Cerebellar cortex (tissue), 1 donor: ENCODE measurements at regions not wholly inside any gene's neighbourhood (a gene's known extent, or its start where the extent isn't known, plus 50 kb on each side); places are given as distances from the start of the nearest gene placed in this dataset.

Source experiments
- DNase-seq: peaks from one replicate; pipeline ENCODE4 v3.0.0-alpha.2; 2015; ENCODE audit warnings: low spot score

DNA sequence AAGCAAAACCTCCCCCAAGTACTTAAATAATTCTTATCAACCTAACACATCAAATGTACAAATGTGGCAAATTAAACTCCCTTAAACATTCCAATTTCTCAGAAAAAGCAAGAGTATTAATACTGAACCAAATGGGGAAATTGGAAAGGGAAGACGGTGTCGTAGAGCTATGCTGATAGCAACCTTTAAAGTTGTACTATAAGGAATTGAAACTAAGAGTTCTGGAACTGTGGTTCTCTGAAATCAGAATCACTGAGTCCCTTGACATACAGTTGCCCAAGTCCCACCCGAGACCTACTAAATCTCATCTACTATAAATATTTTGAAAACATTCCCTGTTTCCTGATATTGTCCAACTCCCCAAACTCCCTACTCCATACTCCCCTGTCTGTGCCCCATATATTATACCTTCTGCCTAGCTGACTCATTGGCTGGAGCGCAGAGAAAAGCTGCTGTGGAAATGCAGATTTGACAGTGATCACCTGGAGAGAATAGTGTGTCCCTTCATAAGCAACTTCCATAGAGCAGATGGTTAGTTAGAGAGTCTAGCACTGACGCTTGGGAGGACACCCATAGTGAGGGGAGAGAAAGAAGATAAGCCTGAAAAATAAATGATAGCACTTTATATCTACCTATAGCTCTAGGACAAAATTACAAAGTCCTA is 51.4 kb upstream of the ITM2B start:
- peak; percentile 90 for DNase-seq

DNA sequence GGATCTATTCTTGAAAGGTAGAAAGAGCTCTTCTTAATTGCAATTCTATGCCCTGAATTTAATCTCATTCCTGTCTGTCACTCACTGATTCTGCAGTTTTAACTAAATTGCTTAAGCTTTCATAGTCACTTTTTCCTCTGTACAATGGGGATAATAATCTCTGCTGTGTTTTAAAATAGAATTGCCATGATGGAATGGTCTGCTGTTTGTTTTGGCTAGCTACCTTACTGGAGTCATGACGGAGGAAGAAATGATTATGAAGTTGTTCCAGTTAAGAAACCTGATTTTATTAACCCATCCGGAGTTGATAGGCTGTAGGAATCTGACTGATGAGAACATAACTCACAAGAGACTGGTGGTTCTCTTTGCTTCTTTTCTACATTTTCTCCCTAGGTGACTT is 54.9 kb upstream of the ITM2B start:
- DNase-seq = no peak

DNA sequence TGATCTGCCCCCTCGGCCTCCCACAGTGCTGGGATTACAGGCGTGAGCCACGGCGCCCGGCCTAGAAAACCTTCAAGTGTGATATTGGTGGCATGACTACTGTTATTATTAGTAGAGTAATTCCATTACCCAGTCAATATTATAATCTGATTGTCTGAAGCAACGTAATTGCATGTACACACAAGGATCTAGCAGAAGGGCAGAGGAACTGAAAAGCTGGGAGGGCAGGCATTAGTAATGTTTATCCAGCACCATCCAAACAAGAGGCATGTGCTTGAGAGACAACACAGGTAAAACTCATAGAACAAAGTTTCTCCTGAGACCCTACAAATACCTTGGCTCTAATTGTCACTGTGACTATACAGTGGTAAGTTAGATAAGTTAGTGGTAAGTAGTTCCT is 56.2 kb upstream of the ITM2B start:
- DNase-seq = no peak

DNA sequence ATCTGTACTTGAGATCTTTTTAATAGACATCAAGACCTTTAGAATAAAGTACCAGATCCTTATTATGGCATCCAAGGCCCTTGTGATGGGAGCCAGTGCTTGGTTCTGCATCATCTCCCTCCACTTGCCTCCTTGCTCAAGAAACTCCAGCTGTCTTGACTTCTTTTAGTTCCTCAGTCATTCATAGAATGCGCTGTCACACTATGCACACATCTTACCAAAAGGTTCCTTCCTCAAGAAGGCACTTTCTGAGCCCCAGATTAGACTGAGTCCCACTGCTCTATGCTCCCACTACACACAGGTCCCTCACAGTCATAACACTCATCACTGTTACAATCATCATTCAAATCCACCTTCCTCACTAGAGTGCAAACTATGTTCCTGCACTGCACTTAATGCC is 57.8 kb upstream of the ITM2B start:
- DNase-seq = no peak

DNA sequence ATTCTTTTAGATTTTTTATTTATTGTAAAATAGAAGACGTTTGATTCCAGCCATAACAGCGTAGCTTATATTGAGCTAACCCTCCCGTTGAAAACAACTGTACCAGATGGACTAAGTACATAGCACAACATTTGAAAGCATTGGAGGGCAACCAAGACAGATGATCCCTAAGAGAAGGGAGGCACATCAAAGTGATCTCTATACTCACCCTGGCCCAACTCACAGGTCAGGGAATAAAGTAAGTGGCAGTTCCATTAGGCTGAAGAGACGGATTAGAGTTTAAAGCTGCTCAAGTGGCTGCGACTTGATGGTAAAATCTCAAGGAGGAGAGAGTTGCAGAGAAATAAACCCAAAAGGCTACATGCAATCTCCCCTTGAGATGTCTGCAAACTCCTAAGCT is 65.1 kb upstream of the ITM2B start:
- DNase-seq = no peak

DNA sequence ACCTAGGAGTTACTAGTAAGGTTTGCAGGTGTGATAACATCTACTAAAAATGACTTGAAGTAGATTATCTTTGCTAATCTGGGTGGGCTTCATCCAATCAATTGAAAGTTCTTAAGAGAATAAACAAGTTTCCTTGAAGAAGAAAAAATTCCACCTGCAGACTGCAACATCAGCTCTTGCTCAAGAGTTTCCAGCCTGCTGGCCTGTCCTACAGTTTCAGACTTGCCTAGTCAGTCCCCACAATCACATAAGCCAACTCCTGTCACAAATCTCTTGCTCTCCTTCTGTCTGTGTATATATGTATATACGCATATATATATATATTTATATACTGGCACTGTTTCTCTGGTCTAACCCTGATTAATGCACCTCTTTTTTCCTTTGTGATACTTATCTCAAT is 67.3 kb upstream of the ITM2B start:
- DNase-seq = no peak

DNA sequence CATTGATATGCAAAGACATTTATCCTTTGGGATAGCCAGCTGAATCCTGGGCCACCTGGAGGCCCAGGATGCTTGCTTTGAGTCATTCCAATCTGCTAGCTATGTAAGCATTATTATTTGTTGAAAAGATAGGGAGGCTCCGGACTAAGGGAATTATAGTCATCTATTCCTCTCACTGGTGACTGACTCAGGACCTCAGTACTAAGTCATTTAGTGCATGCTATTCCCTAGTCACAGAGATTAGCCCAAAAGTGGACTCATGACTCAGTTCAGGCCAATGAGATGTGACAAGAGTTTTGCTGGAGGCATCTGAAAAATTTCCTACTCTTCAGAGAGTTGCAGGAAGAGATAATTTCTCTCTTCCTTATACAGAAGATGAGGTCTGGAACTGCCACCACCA is 67.9 kb upstream of the ITM2B start:
- no peak for DNase-seq

DNA sequence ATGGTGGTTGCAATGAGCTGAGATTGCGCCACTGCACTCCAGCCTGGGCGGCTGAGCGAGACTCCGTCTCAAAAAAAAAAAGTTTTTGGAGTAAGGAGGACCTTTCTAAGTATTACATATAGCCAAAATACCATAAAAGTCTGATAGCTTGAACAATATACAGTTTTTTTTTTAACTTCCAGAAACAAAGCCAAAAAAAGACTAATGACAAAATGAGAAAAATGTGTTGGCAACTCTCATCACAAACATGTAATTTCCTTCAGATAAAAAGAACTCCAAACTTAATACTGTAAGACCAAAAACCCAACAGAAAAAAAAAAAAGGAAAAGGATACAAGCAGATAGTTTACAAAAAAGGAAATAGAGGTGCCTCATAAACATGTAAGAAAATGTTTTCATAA is 68.2 kb upstream of the MED4 start:
- DNase-seq = no peak

DNA sequence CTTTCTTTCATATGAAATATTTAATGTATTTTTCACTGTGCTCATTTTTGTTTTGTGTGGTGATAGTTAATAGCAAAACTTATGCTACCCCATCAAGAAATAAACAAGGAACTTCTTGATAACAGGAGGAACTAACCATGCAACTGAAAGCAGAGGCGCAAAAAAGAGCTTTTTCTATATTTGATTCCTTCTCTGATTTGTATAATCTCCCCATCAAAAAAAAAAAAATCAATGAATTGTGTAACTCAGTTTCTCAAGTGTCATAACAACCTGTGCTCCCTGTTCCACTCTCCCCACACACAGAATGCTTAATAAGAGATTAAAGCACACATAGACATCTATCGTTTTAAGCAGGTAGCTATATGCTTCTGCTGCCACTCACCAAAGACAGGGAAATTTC is 67.3 kb upstream of the MED4 start:
- no peak for DNase-seq

DNA sequence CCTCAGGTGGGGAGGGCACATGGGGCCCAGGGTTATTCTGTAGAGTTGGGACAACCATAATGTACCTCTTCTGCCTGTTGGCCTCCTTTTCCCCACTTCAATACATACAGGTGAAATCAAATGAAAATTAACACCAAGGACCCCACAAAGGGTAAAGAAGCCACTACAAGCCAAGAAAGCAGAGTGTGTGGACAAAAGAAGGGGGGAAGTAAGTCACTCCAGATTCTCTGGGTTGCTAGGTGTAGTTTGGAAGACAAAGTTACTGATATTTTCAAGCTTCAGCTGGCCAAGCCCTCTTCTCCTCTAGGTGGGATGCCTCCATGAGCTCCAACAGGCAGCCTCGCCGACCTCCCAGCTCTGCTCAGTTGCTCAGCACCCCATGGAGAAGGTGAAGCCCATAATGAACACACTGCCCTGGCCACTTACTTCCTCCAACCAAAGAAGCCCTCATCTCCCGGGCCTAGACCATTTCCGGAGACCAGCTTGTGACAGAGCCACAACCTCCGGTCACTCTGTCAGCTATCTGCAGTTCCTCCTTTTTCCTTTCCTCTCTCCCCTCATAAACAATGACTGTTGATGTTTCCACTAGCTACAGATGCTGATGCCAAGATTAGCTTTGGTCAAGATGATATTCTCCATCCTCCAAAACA is 66.8 kb upstream of the MED4 start:
- DNase-seq = no peak

DNA sequence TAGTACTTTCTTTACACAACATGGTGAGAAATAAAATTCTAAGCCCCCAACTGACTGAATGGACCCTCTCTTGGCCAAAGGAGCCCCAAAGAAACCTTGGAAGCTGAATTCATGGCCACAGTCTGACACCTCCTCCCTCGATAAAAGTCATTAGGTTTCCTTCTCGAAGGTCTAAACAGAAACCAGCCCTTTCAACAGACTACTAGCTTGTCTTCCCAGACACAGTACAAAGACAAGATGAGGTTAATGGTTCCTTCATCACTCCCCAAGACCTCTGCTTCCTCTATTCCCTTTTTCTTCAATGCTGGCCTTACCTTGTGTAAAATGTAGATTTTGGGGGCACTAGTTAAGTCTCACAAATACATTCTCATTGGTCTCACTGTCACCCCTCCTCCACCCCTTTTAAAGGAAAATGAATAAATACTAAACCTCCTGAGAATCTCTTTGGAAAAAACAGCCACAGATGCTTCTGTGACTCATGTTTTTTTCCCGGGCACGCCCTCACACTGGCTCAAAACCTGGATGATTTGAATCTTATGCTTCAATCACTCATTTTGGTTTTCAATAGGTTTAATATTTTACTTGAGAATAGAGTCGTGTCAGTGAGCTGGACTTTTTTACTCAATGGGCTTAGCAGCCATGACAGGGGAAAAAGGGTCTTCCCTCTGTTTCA is 65.8 kb upstream of the MED4 start:
- no peak for DNase-seq

DNA sequence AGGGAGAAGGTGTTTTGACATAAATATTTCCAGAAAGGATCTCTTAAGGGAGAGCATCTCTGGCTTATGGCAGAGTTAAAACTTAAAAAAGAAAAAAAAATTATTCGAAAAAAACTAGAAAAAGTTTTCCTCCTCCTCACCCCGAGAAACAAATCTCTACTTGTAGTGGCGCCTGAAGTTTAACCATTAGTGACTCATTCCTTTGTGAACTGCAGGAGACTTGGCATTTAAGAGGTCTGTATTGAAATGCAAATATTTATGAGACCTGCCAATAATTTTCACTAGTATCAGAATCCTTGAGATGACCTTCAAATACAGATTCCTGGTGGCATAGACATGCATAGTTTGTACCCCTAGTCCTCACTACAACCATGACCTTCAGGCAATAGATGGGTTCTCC is 64.9 kb upstream of the MED4 start:
- no peak for DNase-seq

DNA sequence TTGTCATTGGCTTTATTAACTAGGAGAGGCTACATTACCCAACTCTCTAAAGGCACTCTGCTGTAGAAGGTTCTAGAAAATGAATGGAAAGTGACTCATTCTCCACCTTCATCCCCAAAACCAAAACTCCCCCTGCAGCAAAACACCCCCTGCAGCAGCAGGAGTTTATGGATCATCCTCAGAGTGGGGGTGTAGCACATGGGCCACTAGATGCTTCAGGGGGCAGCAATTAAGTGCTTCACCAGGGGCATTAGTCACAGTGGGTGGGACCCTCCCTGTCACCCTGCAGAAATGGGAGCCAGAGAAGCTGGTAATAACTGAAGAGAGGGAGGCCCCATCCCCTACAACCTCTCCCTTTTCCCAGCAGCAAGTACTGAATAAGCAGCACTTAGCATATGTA is 64.5 kb upstream of the MED4 start:
- DNase-seq = no peak

DNA sequence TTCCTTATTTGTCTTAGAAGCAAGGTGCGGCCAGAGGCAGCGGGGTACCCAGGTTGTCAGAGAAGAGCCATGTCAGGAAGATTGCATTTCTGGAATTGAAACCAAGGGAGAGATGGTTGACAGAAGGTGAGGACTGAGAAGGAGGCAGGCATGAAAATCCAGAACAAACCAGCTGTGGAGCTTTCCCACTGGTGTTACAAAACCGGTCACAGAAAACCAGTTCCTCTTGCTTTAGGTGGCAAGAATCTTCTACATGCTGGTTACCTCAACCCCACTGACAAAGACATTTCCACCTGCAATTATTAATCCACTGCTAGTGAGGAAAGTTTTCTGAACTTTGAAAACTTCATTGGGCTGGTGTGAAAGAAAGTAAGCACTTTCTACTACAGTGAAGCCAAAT is 64.0 kb upstream of the MED4 start:
- DNase-seq = no peak

DNA sequence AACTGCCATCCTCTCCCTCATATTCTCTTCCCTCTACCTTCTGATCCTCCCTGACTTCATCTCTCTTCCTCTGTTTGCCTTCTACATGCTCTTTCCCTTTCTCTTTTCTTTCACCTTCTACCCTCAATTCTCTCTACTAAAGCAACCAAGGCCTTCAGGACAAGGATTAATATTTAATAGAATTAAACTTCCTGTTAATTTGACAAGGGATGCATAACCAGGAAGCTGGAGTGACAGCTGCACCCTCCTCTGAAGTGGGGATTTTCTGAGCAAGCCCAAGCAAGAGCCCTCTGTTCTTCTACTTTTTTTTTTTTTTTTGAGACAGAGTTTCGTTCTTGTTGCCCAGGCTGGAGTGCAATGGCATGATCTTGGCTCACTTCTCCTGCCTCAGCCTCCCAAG is 63.4 kb upstream of the MED4 start:
- no peak for DNase-seq

DNA sequence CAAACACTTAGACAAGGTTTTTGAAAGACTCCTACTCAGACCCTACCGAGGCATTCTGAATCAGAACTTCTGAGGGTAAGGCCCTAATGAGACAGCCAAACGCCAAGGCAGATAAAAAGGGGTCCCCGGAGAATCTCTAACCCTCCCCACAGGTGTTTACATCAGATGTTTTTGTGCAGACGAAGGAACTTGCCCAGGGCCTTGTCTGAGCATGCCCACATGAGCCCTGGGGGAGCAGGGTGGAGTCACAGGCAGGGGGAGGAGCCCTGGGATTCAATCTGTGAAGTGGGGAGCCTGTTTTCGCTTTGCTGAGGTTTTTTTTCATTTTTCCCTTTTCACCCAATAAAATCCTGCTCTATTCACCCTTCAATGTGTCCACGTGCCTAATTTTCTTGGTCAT is 61.6 kb upstream of the MED4 start:
- DNase-seq = no peak

DNA sequence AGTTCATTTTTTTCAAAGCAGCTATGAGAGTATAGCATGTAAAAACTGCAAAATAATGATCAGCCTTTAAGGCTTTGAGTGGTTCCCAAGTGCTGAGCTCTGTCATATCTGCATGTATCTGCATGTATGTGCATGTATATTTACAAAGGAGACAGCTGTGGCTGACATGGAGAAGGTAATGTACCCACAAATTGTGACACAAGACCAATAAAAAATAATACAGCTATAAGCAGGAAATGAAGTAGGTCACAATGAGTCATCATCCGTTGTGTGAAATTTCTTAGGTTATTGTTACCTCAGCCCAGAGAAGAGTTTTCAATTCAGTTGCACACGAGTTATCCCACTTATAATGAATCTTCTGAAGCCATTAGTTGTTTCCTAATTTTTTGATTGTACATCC is 60.9 kb upstream of the MED4 start:
- DNase-seq = no peak

DNA sequence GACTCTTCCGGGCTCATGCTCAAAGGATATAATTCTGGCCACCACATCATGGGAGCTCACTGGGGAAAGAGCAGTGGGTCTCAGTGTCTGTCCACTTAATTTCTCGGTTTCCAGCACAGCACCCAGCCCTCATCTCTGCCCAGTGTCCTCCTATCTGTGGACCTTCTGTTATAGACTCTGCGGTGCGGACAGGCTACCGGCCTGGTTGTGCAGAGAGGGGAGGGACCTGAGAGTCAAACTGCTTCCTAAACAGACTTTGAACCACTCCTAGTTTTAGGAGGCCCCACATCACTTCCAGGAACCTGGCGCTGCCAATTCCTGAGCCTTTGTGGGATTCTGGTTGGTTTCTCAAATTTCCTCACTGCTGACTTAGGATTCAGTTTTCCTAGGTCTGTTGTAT is 59.8 kb upstream of the MED4 start:
- DNase-seq = no peak

DNA sequence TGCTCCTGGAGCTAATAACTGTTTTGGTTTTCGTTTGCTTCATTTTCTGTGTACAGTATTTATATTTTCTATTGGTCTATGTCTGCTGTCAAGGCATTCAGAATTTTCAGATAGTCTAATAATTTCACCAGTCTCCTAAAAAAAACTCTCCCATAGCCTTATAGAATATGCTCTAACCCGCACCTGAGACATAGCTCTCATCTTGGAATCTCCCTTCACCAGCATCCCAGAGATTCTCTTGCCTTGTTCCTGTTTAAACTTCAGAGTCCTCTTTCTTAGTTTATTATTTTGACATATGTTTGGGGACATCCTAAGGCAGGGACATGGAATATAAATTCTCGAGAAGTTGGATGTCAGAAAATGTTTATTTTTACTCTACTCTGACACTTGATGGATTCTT is 58.3 kb upstream of the MED4 start:
- DNase-seq = no peak

DNA sequence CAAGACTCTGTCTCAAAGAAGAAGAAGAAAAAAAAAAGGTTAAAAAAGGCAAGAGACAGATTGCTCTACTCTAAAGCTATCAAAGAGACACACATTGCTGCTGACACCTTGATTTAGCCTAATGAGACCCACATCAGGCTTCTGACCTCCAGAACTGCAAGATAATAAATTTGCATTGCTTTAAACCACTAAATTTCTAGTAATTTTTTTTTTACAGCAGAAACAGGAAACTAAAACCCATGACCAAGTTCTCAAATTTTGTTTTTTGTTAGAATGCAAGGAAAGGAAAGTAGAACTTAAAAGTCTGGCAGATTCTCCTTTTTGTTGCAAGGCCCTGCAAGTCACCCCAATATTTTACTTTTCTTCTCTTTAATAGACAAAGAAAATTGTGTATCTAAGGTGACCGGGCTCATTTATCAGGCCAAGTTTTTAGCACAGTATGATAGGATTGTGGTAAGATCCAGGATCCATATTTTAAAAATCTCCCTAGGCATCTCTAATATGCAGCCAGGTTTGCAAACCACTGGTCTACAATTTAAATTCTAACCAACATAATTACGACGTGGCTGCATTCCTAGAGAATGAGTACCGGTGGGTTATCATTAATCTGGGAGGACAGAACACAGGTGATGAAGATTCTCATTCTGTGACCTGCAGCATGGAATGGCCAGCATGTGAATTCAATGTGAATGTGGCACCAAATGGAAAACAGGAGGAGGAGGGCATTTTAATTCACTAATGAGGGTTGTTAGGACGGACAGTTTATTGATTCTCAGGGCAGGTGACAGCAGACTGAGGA is 56.7 kb upstream of the MED4 start:
- peak; percentile 44 for DNase-seq

DNA sequence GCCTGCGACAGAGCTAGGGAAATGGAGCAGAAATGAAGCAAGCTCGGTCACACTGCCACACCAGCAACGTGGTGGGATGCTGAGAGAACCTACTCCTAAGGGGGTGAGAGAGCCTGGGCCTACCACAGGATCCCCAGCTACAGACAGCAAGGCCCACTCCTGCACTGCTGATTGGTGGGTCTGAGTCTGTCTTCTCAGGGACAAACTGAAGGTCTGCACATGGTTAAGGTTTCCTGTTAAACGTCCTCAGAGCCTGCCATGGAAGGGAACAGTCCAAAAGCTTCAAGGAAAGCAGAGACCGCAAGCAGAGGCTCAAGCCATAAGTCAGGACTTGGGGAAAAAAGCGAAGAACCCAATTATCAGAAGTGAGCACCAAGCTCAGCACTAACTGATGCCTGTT is 53.5 kb upstream of the MED4 start:
- DNase-seq = no peak

DNA sequence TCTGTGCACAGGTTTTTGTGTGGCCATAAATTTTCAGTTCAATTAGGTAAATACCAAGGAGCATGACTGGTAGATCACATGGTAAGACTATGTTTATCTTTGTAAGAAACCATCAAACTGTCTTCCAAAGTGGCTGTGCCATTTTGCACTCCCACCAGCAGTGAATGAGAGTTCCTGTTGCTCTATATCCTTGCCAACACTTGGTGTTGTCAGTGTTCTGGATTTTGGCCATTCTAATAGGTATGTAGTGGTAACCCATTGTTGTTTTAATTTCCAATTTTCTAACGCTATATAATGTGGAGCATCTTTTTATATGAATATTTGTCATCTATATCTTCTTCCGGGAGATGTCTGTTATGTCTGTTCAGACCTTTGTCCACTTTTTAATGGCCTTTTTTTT is 51.7 kb upstream of the MED4 start:
- DNase-seq = no peak

DNA sequence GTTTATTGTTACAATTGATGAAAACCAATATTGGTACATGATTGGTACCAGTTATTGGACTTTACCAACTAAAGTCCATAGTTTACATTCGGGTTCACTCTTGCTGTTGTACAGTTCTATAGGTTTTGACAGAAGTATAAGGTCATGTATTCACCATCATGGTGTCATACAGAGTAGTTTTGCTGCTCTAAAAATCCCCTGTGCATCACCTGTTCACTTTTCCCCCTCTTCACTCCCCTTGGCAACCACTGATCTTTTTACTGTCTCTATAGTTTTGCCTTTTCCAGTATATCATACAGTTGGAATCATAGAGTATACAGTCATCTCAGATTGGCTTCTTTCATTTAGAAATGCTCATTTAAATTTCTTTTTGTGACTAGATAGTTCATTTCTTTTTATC is 51.2 kb upstream of the MED4 start:
- no peak for DNase-seq
